GM18951 (cell line): ENCODE measurements at regions not wholly inside any gene's neighbourhood (a gene's known extent, or its start where the extent isn't known, plus 50 kb on each side); places are given as distances from the start of the nearest gene placed in this dataset.

Experiments
- POLR2A ChIP-seq: IDR thresholded peaks from 4 replicates; pipeline ENCODE4 v1.6.1; 2011; ENCODE audit warnings: mild to moderate bottlenecking; ENCODE audit not compliant: insufficient read length, insufficient read depth; ENCODE audit errors: extremely low read depth
- in situ Hi-C: fragments of 300-500 bp; cut with MboI; formaldehyde crosslinking; loops from one replicate; pipeline ENCODE4 v1.12.0; 2022; ENCODE audit warnings: low sequenced_read_pairs, mixed read lengths, inconsistent platforms; ENCODE audit not compliant: unreplicated experiment

GRCh38 chr10:64465653-64466052 lies 944.5 kb downstream of the REEP3 start:
- no peak for TF ChIP-seq POLR2A
- in situ Hi-C loops, result no loop called here

- in situ Hi-C loops, result no loop called here
- TF ChIP-seq POLR2A, result no peak
Measured at GRCh38 chr10:64468219-64468618, 947.0 kb downstream of the REEP3 start.

- TF ChIP-seq POLR2A, result no peak
Measured at GRCh38 chr10:64476506-64476905, 955.3 kb downstream of the REEP3 start.

GRCh38 chr10:64477791-64478190 lies 956.6 kb downstream of the REEP3 start:
- no peak for TF ChIP-seq POLR2A
- in situ Hi-C loops, result no loop called here

More at GRCh38 chr10:64476506-64476905, 955.3 kb downstream of the REEP3 start:
- in situ Hi-C loops, result no loop called here

- in situ Hi-C loops, result no loop called here
- no peak for TF ChIP-seq POLR2A
Measured at GRCh38 chr10:64484811-64485330, 963.7 kb downstream of the REEP3 start.

- no peak for TF ChIP-seq POLR2A
- in situ Hi-C loops, result no loop called here
Measured at GRCh38 chr10:64486149-64486548, 964.9 kb downstream of the REEP3 start.

GRCh38 chr10:64486901-64487300 lies 965.7 kb downstream of the REEP3 start:
- TF ChIP-seq POLR2A, result no peak
- in situ Hi-C loops, result no loop called here

- TF ChIP-seq POLR2A, result no peak
- in situ Hi-C loops, result no loop called here
Measured at GRCh38 chr10:64494901-64495300, 973.7 kb downstream of the REEP3 start.

- in situ Hi-C loops, result no loop called here
- TF ChIP-seq POLR2A, result no peak
Measured at GRCh38 chr10:64497306-64497705, 976.1 kb downstream of the REEP3 start.

GRCh38 chr10:64501807-64502206 lies 980.6 kb downstream of the REEP3 start:
- in situ Hi-C loops, result no loop called here
- no peak for TF ChIP-seq POLR2A

- in situ Hi-C loops, result no loop called here
- TF ChIP-seq POLR2A, result no peak
Measured at GRCh38 chr10:64502936-64503335, 981.7 kb downstream of the REEP3 start.

- in situ Hi-C loops, result no loop called here
- no peak for TF ChIP-seq POLR2A
Measured at GRCh38 chr10:64503429-64503828, 982.2 kb downstream of the REEP3 start.

- no peak for TF ChIP-seq POLR2A
- in situ Hi-C loops, result no loop called here
Measured at GRCh38 chr10:64505501-64505900, 984.3 kb downstream of the REEP3 start.

GRCh38 chr10:64506963-64507362 lies 985.8 kb downstream of the REEP3 start:
- no peak for TF ChIP-seq POLR2A
- in situ Hi-C loops, result no loop called here

GRCh38 chr10:64507651-64508028 lies 986.4 kb downstream of the REEP3 start:
- no peak for TF ChIP-seq POLR2A
- in situ Hi-C loops, result no loop called here
